HG03378 (cell line): ENCODE measurements at regions not wholly inside any gene's neighbourhood (a gene's known extent, or its start where the extent isn't known, plus 50 kb on each side); places are given as distances from the start of the nearest gene placed in this dataset.

ENCODE experiments used
- ATAC-seq: cut with Tn5 transposase; IDR thresholded peaks from one replicate; pipeline ENCODE4 v1.9.1; 2021; ENCODE audit warnings: mild to moderate bottlenecking, moderate library complexity; ENCODE audit not compliant: unreplicated experiment

DNA sequence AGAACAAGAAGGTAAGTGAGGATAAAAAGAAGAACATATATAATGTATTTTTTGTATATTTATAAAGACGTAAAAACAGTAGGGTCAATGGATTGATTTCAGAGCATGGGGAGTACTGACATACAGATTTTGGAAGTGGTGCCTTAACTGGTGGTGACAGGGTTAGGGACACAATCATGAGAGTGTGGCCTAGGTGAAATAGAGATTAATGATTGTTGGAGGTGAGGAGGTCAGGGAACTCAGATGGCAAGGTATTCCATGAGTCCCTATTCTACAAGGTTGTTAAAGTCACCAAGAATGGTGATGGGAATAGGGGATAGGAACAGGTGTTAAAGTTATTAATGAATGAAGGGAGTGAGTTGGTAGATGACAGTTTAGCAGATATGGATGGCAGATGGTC is 210.8 kb downstream of the SEMA6A start:
- no peak for ATAC-seq

GRCh38 chr5:116361979-116362577 is 212.5 kb downstream of the SEMA6A start:
- ATAC-seq: no peak

DNA sequence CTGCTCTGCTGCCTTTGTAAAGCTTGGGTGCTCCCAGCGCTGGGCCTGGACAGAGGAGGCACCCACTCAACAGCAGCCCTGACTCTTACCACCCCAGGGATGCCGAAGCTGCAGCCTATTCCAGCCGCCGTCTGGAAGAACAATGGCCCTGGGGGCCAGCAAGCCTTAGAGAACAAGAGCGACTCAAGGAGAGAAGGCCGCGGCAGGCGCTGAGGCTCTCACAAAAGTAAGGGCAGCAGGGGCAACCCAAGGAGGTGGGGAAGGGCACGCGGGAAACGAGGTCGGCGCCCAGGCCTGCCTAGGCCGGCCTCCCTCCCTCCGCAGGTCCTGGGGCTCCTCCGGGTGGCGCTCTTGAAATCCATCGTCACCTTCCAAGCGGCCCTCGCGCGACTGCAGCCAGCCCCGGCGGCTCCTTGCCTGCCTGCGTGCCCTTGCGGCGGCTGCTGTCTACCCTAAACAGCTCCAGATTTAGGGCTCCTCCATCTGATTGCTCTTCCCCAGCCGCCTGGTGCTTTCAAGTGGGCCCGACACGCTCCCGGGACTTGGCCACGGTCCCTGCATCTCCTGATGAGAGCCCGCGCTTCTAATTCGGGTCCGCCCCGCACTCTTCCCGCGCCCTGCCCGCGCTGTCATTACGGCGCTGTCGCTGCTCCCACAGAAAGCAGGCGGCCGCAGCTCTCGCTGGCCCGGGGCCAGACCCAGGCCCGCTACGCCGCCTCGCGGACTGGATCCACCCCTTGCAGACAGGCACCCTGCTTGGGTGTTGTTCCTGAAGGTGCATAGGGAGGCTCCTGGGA is 213.3 kb downstream of the SEMA6A start:
- no peak for ATAC-seq

DNA sequence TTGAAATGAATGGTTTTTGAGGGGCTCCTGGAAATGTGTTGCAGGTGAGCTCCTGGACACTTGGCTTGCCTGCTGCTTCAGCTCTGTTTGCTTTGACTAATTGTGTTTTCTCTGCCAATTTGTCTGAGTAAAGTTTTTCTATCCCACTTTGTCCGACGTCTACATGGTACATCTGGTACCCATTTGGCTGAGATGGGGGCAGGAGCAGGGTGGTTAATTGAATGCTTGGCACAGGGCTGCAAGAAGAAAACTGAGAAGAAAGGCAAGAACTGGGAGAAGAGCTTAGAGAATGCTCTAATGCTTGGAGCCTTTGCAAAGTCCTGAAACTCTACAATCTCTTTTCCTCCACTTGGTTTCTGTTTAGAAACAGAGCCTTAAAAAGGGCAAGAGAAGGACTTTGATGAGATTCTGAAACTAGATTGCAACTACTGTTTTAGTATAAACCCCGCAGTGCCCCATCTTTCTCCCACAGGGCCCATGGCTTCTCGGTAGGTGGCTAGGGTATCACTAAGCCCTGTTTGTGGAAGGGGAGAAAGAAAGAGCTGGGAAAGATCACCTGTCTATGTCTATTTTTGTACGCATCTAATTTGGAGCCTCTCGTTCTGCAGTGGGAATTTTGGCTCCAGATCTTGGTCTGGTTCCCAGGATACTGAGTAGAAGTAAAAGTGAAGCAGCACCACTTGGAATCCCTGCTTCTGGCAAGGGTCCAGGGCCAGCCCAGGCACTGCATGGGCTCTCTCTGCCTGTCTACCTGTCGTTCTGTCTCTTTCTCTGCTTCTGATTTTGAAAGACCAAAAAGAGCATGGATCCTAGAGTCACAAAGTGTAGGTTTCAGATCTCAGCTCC is 214.4 kb downstream of the SEMA6A start:
- ATAC-seq: no peak

GRCh38 chr5:116359592-116359991 is 215.0 kb downstream of the SEMA6A start:
- ATAC-seq: no peak

DNA sequence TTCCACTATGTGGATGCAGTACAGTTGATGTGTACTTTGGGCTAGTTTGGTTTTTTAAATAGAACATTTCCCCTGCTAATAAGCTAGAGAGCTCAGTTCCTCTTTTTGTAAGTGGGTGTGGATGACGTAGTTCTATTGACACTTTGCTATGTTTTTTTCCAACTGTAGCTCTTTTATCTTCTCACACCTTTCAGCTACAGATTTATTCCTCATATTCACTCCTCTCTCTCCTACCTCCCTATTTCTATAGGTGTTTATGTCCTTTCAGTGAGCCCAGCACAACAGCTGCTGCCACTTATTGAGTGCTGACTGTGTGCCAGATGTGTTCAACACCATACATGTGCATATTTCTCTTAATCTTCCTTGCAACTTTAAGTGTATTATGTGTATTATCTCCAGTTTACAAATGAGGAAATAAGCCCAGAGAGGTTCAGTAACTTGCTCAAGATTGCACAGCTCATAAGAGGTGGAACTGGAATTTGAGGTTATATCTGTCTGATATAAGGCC is 215.7 kb downstream of the SEMA6A start:
- ATAC-seq: peak; percentile 99

DNA sequence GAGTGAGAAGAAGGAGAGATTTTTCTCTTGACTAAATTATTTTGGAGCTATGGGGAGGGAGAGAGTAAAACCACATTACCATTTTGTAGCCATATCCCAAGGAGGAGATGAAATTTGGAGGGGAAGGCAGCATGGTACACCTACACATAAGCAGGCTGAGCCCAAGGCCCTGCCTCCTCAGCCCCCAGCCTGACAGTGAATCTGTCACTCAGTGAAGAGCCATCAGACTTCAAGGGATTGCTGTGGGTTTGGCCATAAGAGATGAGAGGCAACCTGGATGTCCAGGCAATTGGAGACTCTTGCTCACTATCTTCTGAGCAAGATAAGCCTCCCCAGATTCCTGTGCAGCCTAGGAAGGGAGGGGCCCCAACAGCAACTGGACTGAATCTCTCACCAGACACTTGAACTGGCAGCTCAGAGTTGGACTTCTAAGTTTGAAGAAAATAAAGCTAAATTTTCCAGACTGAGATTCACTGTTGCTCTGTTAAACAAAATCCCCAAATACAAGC is 216.6 kb downstream of the SEMA6A start:
- ATAC-seq: no peak

DNA sequence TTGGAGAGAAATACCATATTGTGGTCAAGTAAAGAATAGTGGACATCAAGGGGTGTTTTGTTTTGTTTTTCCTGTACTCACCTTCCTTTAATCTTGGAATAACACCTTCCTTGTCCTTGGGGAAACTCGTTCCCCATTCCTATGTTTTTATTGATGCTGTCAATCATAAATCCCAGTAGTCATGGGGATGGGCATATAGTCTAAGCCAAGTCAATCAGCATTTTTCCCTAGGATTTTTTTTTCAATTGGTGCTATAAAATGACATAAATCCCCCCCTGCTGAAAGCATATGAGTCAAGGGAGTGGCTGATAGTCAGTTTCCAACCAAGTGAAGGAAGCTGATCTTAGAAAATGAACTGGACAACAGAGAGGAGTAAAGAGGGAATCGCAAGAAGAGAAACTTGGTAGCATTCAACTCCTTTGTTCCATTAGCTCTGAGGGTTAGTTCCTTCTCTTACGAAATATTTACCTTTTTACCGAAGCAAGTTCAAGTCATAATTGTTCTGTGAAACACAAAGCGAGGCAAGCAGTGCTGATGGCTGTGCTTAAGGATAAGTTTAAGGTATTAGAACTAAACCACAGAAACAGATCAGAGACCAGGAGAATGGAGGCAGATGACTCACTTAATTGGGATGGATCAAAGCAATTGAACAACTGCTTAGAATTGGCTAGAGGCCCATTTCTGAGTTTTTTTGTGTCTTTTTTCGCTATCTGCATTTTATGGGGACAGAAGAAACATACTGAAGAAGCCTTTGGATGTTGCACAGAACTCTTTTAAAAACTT is 218.6 kb downstream of the SEMA6A start:
- no peak for ATAC-seq

GRCh38 chr5:116354699-116355098 is 219.9 kb downstream of the SEMA6A start:
- ATAC-seq: no peak

GRCh38 chr5:116347657-116348056 is 227.0 kb downstream of the SEMA6A start:
- no peak for ATAC-seq

DNA sequence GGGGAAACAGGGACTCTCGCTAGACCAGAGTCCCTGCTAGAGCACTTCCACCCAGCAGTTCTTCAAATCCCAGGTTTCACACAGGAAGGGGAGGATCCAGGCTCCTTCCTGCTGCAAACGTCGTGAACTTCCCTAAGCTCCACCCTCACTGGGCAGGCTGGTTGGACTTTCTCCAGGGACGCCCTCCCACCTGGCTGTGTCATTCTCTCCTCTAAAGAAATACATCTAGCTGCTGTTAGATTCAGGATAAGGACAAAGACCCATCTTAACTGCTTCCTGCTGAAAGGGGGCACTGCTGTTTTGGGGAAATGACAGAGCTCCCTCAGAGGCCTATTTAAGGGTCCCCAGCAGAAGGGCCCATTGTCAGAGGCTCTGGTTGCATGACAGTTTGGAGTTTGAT is 230.7 kb downstream of the SEMA6A start:
- no peak for ATAC-seq
